Natural killer cell treated with Interleukin-12 subunit alpha and Interleukin-12 subunit beta and Interleukin-15 and Interleukin-18, amount 100 ng/mL, for 72 hours (primary cell): ENCODE measurements at regions not wholly inside any gene's neighbourhood (a gene's known extent, or its start where the extent isn't known, plus 50 kb on each side); places are given as distances from the start of the nearest gene placed in this dataset.

Experiments
- ATAC-seq, 2 donors: fragments of 150-1000 bp; cut with Tn5 transposase in 1 of 2; sonication (Bioruptor Pico), chemical (Tn5 transposase) in 1 of 2; 2 replicates each; pipeline ENCODE4 v1.10.0; 2021
- DNase-seq: peaks from one replicate; pipeline ENCODE4 v3.0.0; 2022; ENCODE audit warnings: low spot score
- H3K27ac Mint-ChIP-seq, 2 donors: 1 replicate in 1 of 2; 2 replicates in 1 of 2; pipeline ENCODE4 v1.8.0; 2022; ENCODE audit warnings: mixed read lengths in 2 of 2, mild to moderate bottlenecking in 1 of 2, moderate library complexity in 1 of 2
- H3K27me3 Mint-ChIP-seq, 2 donors: 1 replicate in 1 of 2; 2 replicates in 1 of 2; pipeline ENCODE4 v1.8.0; 2022; ENCODE audit warnings: mixed read lengths in 2 of 2
- H3K36me3 Mint-ChIP-seq: one replicate; pipeline ENCODE4 v1.8.0; 2022; ENCODE audit warnings: mixed read lengths
- H3K4me1 Mint-ChIP-seq, 2 donors: 1 replicate in 1 of 2; 2 replicates in 1 of 2; pipeline ENCODE4 v1.8.0; 2022; ENCODE audit warnings: low read depth in 2 of 2, mixed read lengths in 2 of 2, mild to moderate bottlenecking in 1 of 2
- H3K4me3 Mint-ChIP-seq: one replicate; pipeline ENCODE4 v1.8.0; 2022; ENCODE audit warnings: mixed read lengths
- H3K9me3 Mint-ChIP-seq: 2 replicates; pipeline ENCODE4 v1.8.0; 2022; ENCODE audit warnings: mixed read lengths

- H3K27me3 Mint-ChIP-seq: no peaks in the 10 kb centered on the region
Measured at GRCh38 chr7:82701949-82702348, 258.4 kb upstream of the CACNA2D1 start.

GRCh38 chr7:82700741-82701140, 257.2 kb upstream of the CACNA2D1 start:
- H3K27me3 Mint-ChIP-seq: no peaks in the 10 kb centered on the region
- no peaks in the 10 kb centered on the region for H3K4me1 Mint-ChIP-seq
- H3K36me3 Mint-ChIP-seq: no peaks in the 10 kb centered on the region
- no peak for ATAC-seq
- no peak overlapping the region for H3K27ac Mint-ChIP-seq
- H3K9me3 Mint-ChIP-seq: no peaks in the 10 kb centered on the region
- DNase-seq: no peak
- no peak overlapping the region for H3K4me3 Mint-ChIP-seq

More at GRCh38 chr7:82701949-82702348, 258.4 kb upstream of the CACNA2D1 start:
- no peak for ATAC-seq
- H3K4me1 Mint-ChIP-seq: no peaks in the 10 kb centered on the region
- no peak for DNase-seq
- no peak overlapping the region for H3K27ac Mint-ChIP-seq
- no peaks in the 10 kb centered on the region for H3K36me3 Mint-ChIP-seq
- no peaks in the 10 kb centered on the region for H3K9me3 Mint-ChIP-seq
- no peak overlapping the region for H3K4me3 Mint-ChIP-seq

- no peak for ATAC-seq
- no peak overlapping the region for H3K27ac Mint-ChIP-seq
- H3K27me3 Mint-ChIP-seq: no peaks in the 10 kb centered on the region
- H3K4me3 Mint-ChIP-seq: no peak overlapping the region
- no peaks in the 10 kb centered on the region for H3K9me3 Mint-ChIP-seq
- H3K36me3 Mint-ChIP-seq: no peaks in the 10 kb centered on the region
- no peak for DNase-seq
- no peaks in the 10 kb centered on the region for H3K4me1 Mint-ChIP-seq
Measured at GRCh38 chr7:82699773-82700186, 256.2 kb upstream of the CACNA2D1 start.

GRCh38 chr7:82697897-82698296, 254.3 kb upstream of the CACNA2D1 start:
- Mint-ChIP-seq H3K4me3 (no peak overlapping the region), H3K36me3 (no peaks in the 10 kb centered on the region), H3K9me3 (no peaks in the 10 kb centered on the region), H3K27me3 (no peaks in the 10 kb centered on the region), H3K4me1 (no peaks in the 10 kb centered on the region), H3K27ac (no peak overlapping the region)
- no peak for ATAC-seq
- no peak for DNase-seq

GRCh38 chr7:82696631-82697030, 253.1 kb upstream of the CACNA2D1 start:
- Mint-ChIP-seq H3K27me3 (no peaks in the 10 kb centered on the region), H3K36me3 (no peaks in the 10 kb centered on the region), H3K9me3 (no peaks in the 10 kb centered on the region), H3K4me1 (no peaks in the 10 kb centered on the region), H3K4me3 (no peak overlapping the region), H3K27ac (no peak overlapping the region)
- DNase-seq (no peak), ATAC-seq (no peak)

GRCh38 chr7:82694022-82694421, 250.4 kb upstream of the CACNA2D1 start:
- H3K4me1 Mint-ChIP-seq: no peaks in the 10 kb centered on the region
- ATAC-seq: no peak
- no peak overlapping the region for H3K27ac Mint-ChIP-seq

GRCh38 chr7:82690929-82691328, 247.4 kb upstream of the CACNA2D1 start:
- DNase-seq (no peak), ATAC-seq (no peak)
- no peak overlapping the region for H3K27ac Mint-ChIP-seq
- no peaks in the 10 kb centered on the region for H3K27me3 Mint-ChIP-seq
- H3K4me1 Mint-ChIP-seq: no peaks in the 10 kb centered on the region
- no peak overlapping the region for H3K4me3 Mint-ChIP-seq
- no peaks in the 10 kb centered on the region for H3K9me3 Mint-ChIP-seq
- no peaks in the 10 kb centered on the region for H3K36me3 Mint-ChIP-seq

More at GRCh38 chr7:82694022-82694421, 250.4 kb upstream of the CACNA2D1 start:
- no peak overlapping the region for H3K4me3 Mint-ChIP-seq
- DNase-seq: no peak
- no peaks in the 10 kb centered on the region for H3K36me3 Mint-ChIP-seq
- H3K27me3 Mint-ChIP-seq: no peaks in the 10 kb centered on the region
- H3K9me3 Mint-ChIP-seq: no peaks in the 10 kb centered on the region

- DNase-seq: no peak
- H3K9me3 Mint-ChIP-seq: no peaks in the 10 kb centered on the region
- ATAC-seq: no peak
- H3K27ac Mint-ChIP-seq: no peak overlapping the region
- no peaks in the 10 kb centered on the region for H3K36me3 Mint-ChIP-seq
- H3K27me3 Mint-ChIP-seq: no peaks in the 10 kb centered on the region
- H3K4me3 Mint-ChIP-seq: no peak overlapping the region
- H3K4me1 Mint-ChIP-seq: no peaks in the 10 kb centered on the region
Measured at GRCh38 chr7:82685214-82685613, 241.6 kb upstream of the CACNA2D1 start.

- no peak for DNase-seq
- ATAC-seq: peak; percentile 49 to 78
Measured at GRCh38 chr7:82678716-82679115, 235.1 kb upstream of the CACNA2D1 start.

GRCh38 chr7:82678259-82678658, 234.7 kb upstream of the CACNA2D1 start:
- DNase-seq: no peak
- H3K27ac Mint-ChIP-seq: peak overlapping the region; percentile 82 to 83

More at GRCh38 chr7:82678716-82679115, 235.1 kb upstream of the CACNA2D1 start:
- Mint-ChIP-seq H3K4me1 (peaks cover 7 to 19% of the 10 kb centered on the region in 2 donors), H3K4me3 (peak overlapping the region; percentile 73), H3K36me3 (no peaks in the 10 kb centered on the region), H3K27me3 (no peaks in the 10 kb centered on the region), H3K9me3 (peaks cover 5% of the 10 kb centered on the region), H3K27ac (peak overlapping the region; percentile 82 to 83)

GRCh38 chr7:82677493-82677892, 233.9 kb upstream of the CACNA2D1 start:
- DNase-seq (peak; percentile 75), ATAC-seq (peak; percentile 84 to 90)
- no peaks in the 10 kb centered on the region for H3K36me3 Mint-ChIP-seq
- peak overlapping the region; percentile 67 to 83 for H3K27ac Mint-ChIP-seq
- H3K4me1 Mint-ChIP-seq: peaks cover 7 to 19% of the 10 kb centered on the region in 2 donors
- H3K27me3 Mint-ChIP-seq: no peaks in the 10 kb centered on the region
- H3K9me3 Mint-ChIP-seq: peaks cover 5% of the 10 kb centered on the region
- H3K4me3 Mint-ChIP-seq: peak overlapping the region; percentile 12

More at GRCh38 chr7:82678259-82678658, 234.7 kb upstream of the CACNA2D1 start:
- H3K27me3 Mint-ChIP-seq: no peaks in the 10 kb centered on the region
- peaks cover 5% of the 10 kb centered on the region for H3K9me3 Mint-ChIP-seq
- ATAC-seq: no peak
- H3K36me3 Mint-ChIP-seq: no peaks in the 10 kb centered on the region
- peak overlapping the region; percentile 73 for H3K4me3 Mint-ChIP-seq
- H3K4me1 Mint-ChIP-seq: peaks cover 7 to 19% of the 10 kb centered on the region in 2 donors

GRCh38 chr7:82676777-82677463, 233.3 kb upstream of the CACNA2D1 start:
- DNase-seq (no peak), ATAC-seq (no peak)
- H3K4me3 Mint-ChIP-seq: no peak overlapping the region
- peak overlapping the region; percentile 67 to 83 for H3K27ac Mint-ChIP-seq
- H3K27me3 Mint-ChIP-seq: no peaks in the 10 kb centered on the region
- peaks cover 7 to 19% of the 10 kb centered on the region in 2 donors for H3K4me1 Mint-ChIP-seq
- peaks cover 5% of the 10 kb centered on the region for H3K9me3 Mint-ChIP-seq
- H3K36me3 Mint-ChIP-seq: no peaks in the 10 kb centered on the region

- no peak overlapping the region for H3K27ac Mint-ChIP-seq
- no peaks in the 10 kb centered on the region for H3K27me3 Mint-ChIP-seq
- peaks cover 7 to 19% of the 10 kb centered on the region in 2 donors for H3K4me1 Mint-ChIP-seq
- no peaks in the 10 kb centered on the region for H3K36me3 Mint-ChIP-seq
- DNase-seq: no peak
- H3K4me3 Mint-ChIP-seq: no peak overlapping the region
- H3K9me3 Mint-ChIP-seq: peaks cover 5% of the 10 kb centered on the region
- ATAC-seq: no peak
Measured at GRCh38 chr7:82675396-82675795, 231.8 kb upstream of the CACNA2D1 start.

GRCh38 chr7:82674268-82674667, 230.7 kb upstream of the CACNA2D1 start:
- ATAC-seq (no peak), DNase-seq (no peak)
- Mint-ChIP-seq H3K4me1 (peaks cover 7 to 16% of the 10 kb centered on the region in 2 donors), H3K9me3 (peaks cover 5% of the 10 kb centered on the region), H3K4me3 (no peak overlapping the region), H3K36me3 (no peaks in the 10 kb centered on the region), H3K27ac (no peak overlapping the region), H3K27me3 (no peaks in the 10 kb centered on the region)

- ATAC-seq (no peak), DNase-seq (no peak)
- no peaks in the 10 kb centered on the region for H3K36me3 Mint-ChIP-seq
Measured at GRCh38 chr7:82672078-82672477, 228.5 kb upstream of the CACNA2D1 start.

More at GRCh38 chr7:82672078-82672477, 228.5 kb upstream of the CACNA2D1 start:
- Mint-ChIP-seq H3K27me3 (no peaks in the 10 kb centered on the region), H3K4me3 (no peak overlapping the region), H3K4me1 (peaks cover 0 to 9% of the 10 kb centered on the region in 2 donors), H3K9me3 (peaks cover 5% of the 10 kb centered on the region), H3K27ac (no peak overlapping the region)
